Mesenchymal stem cell (in vitro differentiated cells and primary cell): ENCODE measurements at regions not wholly inside any gene's neighbourhood (a gene's known extent, or its start where the extent isn't known, plus 50 kb on each side); places are given as distances from the start of the nearest gene placed in this dataset.
"Not testable (repeated sequence)": the region's sequence is repeated elsewhere in the genome, so short reads cannot be mapped to it uniquely, and the experiment has no call there.

Experiments
- DNase-seq: peaks from one replicate; pipeline ENCODE4 v3.0.0-alpha.2; 2013
- H2AFZ ChIP-seq: one replicate; pipeline ENCODE4 v1.6.1; 2013; ENCODE audit warnings: low read depth, mild to moderate bottlenecking, control low read depth, inconsistent platforms, low read length, moderate library complexity
- H2AK5ac ChIP-seq: 2 replicates; pipeline ENCODE4 v1.6.1; 2013; ENCODE audit warnings: low read length, moderate library complexity, mild to moderate bottlenecking, inconsistent platforms; ENCODE audit not compliant: severe bottlenecking
- H2BK120ac ChIP-seq: one replicate; pipeline ENCODE4 v1.6.1; 2013; ENCODE audit warnings: low read depth, mild to moderate bottlenecking, inconsistent platforms, low read length, moderate library complexity
- H2BK12ac ChIP-seq, 2 experiments: one replicate each; pipeline ENCODE4 v1.6.1; 2013; ENCODE audit warnings: inconsistent platforms in 2 of 2, low read length in 2 of 2, mild to moderate bottlenecking in 2 of 2, moderate library complexity in 2 of 2, control low read depth in 1 of 2
- H2BK15ac ChIP-seq: one replicate; pipeline ENCODE4 v1.6.1; 2013; ENCODE audit warnings: mild to moderate bottlenecking, low read depth, inconsistent platforms; ENCODE audit not compliant: poor library complexity, severe bottlenecking
- H2BK5ac ChIP-seq: 2 replicates; pipeline ENCODE4 v1.6.1; 2013; ENCODE audit warnings: low read depth, mild to moderate bottlenecking, low read length, control low read depth, inconsistent platforms; ENCODE audit not compliant: poor library complexity, severe bottlenecking
- H3K14ac ChIP-seq, 2 experiments: one replicate each; pipeline ENCODE4 v1.6.1; 2013; ENCODE audit warnings: inconsistent platforms in 2 of 2, low read length in 2 of 2, control low read depth in 1 of 2, mild to moderate bottlenecking in 1 of 2, moderate library complexity in 1 of 2
- H3K18ac ChIP-seq, 2 experiments: one replicate each; pipeline ENCODE4 v1.6.1; 2013; ENCODE audit warnings: inconsistent platforms in 2 of 2, low read length in 2 of 2, control low read depth in 1 of 2, low read depth in 1 of 2, mild to moderate bottlenecking in 1 of 2
- H3K23ac ChIP-seq, 2 experiments: one replicate each; pipeline ENCODE4 v1.6.1; 2013; ENCODE audit warnings: inconsistent platforms in 2 of 2, low read length in 2 of 2, mild to moderate bottlenecking in 2 of 2, moderate library complexity in 2 of 2, control low read depth in 1 of 2
- H3K27ac ChIP-seq: 2 replicates; pipeline ENCODE4 v1.5.1; 2013; ENCODE audit warnings: mild to moderate bottlenecking, moderate library complexity, low read length, control low read depth, inconsistent platforms; ENCODE audit not compliant: poor library complexity, severe bottlenecking
- H3K27me3 ChIP-seq, 2 experiments: 2 replicates each; pipeline versions ENCODE4 v1.6.1 to v1.7.0; 2013; ENCODE audit warnings: low read length in 2 of 2, mild to moderate bottlenecking in 2 of 2, moderate library complexity in 2 of 2, control low read depth in 1 of 2, inconsistent platforms in 1 of 2; ENCODE audit not compliant: control insufficient read depth in 1 of 2, insufficient read depth in 1 of 2
- H3K36me3 ChIP-seq, 2 experiments: 2 replicates each; pipeline versions ENCODE4 v1.6.1 to v1.7.0; 2013; ENCODE audit warnings: low read length in 2 of 2, control low read depth in 1 of 2, inconsistent platforms in 1 of 2, low read depth in 1 of 2, mild to moderate bottlenecking in 1 of 2; ENCODE audit not compliant: insufficient read depth in 2 of 2, control insufficient read depth in 1 of 2
- H3K4ac ChIP-seq, 2 experiments: one replicate each; pipeline ENCODE4 v1.6.1; 2013; ENCODE audit warnings: inconsistent platforms in 2 of 2, low read length in 2 of 2, mild to moderate bottlenecking in 2 of 2, moderate library complexity in 2 of 2, control low read depth in 1 of 2, low read depth in 1 of 2
- H3K4me1 ChIP-seq: 2 replicates; pipeline ENCODE4 v1.6.1; 2013; ENCODE audit warnings: low read depth, low read length, control low read depth; ENCODE audit not compliant: control insufficient read depth, insufficient read depth
- H3K4me2 ChIP-seq: 2 replicates; pipeline ENCODE4 v1.6.1; 2013; ENCODE audit warnings: low read length, mild to moderate bottlenecking, inconsistent platforms; ENCODE audit not compliant: poor library complexity, severe bottlenecking
- H3K4me3 ChIP-seq, 2 experiments: 2 replicates each; pipeline versions ENCODE4 v1.5.1 to v1.7.0; 2013; ENCODE audit warnings: low read length in 2 of 2, mild to moderate bottlenecking in 2 of 2, control low read depth in 1 of 2, low read depth in 1 of 2; ENCODE audit not compliant: insufficient read depth in 1 of 2
- H3K79me1 ChIP-seq: replicated peaks from 2 replicates; pipeline ENCODE4 v1.6.1; 2013; ENCODE audit warnings: mild to moderate bottlenecking, control low read depth, low read length, inconsistent platforms; ENCODE audit not compliant: poor library complexity, severe bottlenecking
- H3K9ac ChIP-seq: 2 replicates; pipeline ENCODE4 v1.7.0; 2013; ENCODE audit warnings: mild to moderate bottlenecking, low read length, moderate library complexity
- H3K9me3 ChIP-seq: 2 replicates; pipeline ENCODE4 v1.7.0; 2013; ENCODE audit warnings: mild to moderate bottlenecking, low read length; ENCODE audit not compliant: control insufficient read depth
- H4K8ac ChIP-seq: one replicate; pipeline ENCODE4 v1.6.1; 2013; ENCODE audit warnings: inconsistent platforms, mild to moderate bottlenecking, low read length, moderate library complexity
- H4K91ac ChIP-seq: one replicate; pipeline ENCODE4 v1.6.1; 2013; ENCODE audit warnings: mild to moderate bottlenecking, low read length, inconsistent platforms
- WGBS: methylation state at CpG from one replicate; pipeline ENCODE4 v1.1.7; 2013; ENCODE audit warnings: mixed read lengths; 5-methylcytosine and 5-hydroxymethylcytosine counted together

DNA sequence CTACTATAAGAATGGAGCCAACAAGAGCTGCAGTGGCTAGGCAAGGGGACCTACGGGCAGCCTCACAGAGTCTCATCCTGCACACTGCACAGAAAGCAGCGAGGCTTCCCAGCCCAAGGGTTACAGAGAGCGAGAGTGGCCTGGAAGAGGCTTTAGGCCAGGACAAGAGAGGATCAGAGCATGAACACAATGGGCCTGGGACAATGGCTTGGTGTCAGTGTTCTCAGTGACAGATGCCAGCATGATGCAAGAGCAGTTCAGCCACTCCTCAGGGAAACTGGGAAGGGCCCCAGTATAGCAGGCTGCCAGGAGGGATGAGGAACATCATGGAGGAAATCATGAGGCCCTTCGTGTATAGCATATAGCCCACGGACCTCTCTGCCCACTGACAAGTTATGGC, 108.0 kb downstream of the NUS1 start:
- Histone ChIP-seq H3K4ac (no peak overlapping the region), H2BK120ac (no peak overlapping the region), H3K4me1 (no peaks in the 10 kb centered on the region), H3K27me3 (no peaks in the 10 kb centered on the region), H3K36me3 (no peaks in the 10 kb centered on the region), H2AK5ac (no peak overlapping the region), H4K8ac (no peak overlapping the region), H2BK5ac (no peak overlapping the region), H3K9me3 (peaks cover 3% of the 10 kb centered on the region), H3K18ac (no peak overlapping the region), H2AFZ (no peak overlapping the region), H3K4me2 (no peak overlapping the region), H3K79me1 (no peaks in the 10 kb centered on the region), H2BK12ac (no peak overlapping the region), H2BK15ac (no peak overlapping the region), H3K4me3 (no peak overlapping the region), H3K23ac (no peak overlapping the region), H3K27ac (no peak overlapping the region), H3K14ac (no peak overlapping the region), H3K9ac (no peak overlapping the region), H4K91ac (no peak overlapping the region)
- DNase-seq, result no peak
- 55% methylated on average over 5 of the region's 5 CpGs for WGBS

- no peak overlapping the region for H3K4me2 ChIP-seq
- no peak overlapping the region for H4K91ac ChIP-seq
- no peak overlapping the region for H4K8ac ChIP-seq
- no peaks in the 10 kb centered on the region for H3K79me1 ChIP-seq
- no peak overlapping the region for H2BK120ac ChIP-seq
- no peak overlapping the region for H2BK5ac ChIP-seq
- H3K14ac ChIP-seq, result no peak overlapping the region
- H3K27me3 ChIP-seq, result no peaks in the 10 kb centered on the region
- H3K4me1 ChIP-seq, result no peaks in the 10 kb centered on the region
- H2AK5ac ChIP-seq, result no peak overlapping the region
- no peak overlapping the region for H2AFZ ChIP-seq
- H3K9ac ChIP-seq, result no peak overlapping the region
- H3K9me3 ChIP-seq, result peaks cover 7% of the 10 kb centered on the region
- DNase-seq, result no peak
- H3K27ac ChIP-seq, result no peak overlapping the region
- no peak overlapping the region for H3K18ac ChIP-seq
- no peak overlapping the region for H2BK12ac ChIP-seq
- WGBS, result 83% methylated on average over 1 of the region's 3 CpGs
- H3K4ac ChIP-seq, result no peak overlapping the region
- H2BK15ac ChIP-seq, result no peak overlapping the region
- no peak overlapping the region for H3K23ac ChIP-seq
- no peaks in the 10 kb centered on the region for H3K36me3 ChIP-seq
- no peak overlapping the region for H3K4me3 ChIP-seq
These were observed 115.7 kb downstream of the NUS1 start for GRCh38 chr6:117791012-117791411.

DNA sequence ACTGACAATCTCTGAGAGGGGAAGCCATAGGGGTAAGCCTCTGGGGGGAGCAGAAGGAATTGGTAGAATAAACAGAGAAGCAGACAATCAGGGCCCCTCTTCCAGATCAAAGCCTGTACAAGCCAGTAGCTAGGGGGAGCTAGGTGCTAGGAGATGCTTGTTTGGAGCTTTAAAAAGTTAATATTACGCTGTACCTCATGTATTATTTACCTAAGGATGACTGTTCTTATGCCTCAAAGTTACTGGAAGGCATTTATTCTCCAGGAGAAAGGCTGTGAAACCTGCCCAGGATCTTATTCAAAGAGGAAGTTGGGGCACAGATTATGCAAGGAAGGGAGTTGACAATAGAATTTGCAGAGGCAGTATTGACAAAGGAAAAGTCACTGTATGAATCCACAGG, 111.8 kb upstream of the SLC35F1 start:
- H3K36me3 ChIP-seq, result no peaks in the 10 kb centered on the region
- H2BK5ac ChIP-seq, result no peak overlapping the region
- no peak overlapping the region for H2BK12ac ChIP-seq
- no peak overlapping the region for H4K91ac ChIP-seq
- H3K4me3 ChIP-seq, result no peak overlapping the region
- no peak overlapping the region for H2AK5ac ChIP-seq
- peaks cover 5% of the 10 kb centered on the region for H3K9me3 ChIP-seq
- no peaks in the 10 kb centered on the region for H3K4me1 ChIP-seq
- no peaks in the 10 kb centered on the region for H3K27me3 ChIP-seq
- no peak overlapping the region for H2BK120ac ChIP-seq
- H3K9ac ChIP-seq, result no peak overlapping the region
- no peak overlapping the region for H4K8ac ChIP-seq
- no peak overlapping the region for H2BK15ac ChIP-seq
- H3K14ac ChIP-seq, result no peak overlapping the region
- no peak overlapping the region for H3K23ac ChIP-seq
- H3K4me2 ChIP-seq, result no peak overlapping the region
- no peak overlapping the region for H3K18ac ChIP-seq
- no peaks in the 10 kb centered on the region for H3K79me1 ChIP-seq
- H2AFZ ChIP-seq, result no peak overlapping the region
- DNase-seq, result no peak
- no CpG with 5 or more reads among the region's 1 CpG for WGBS
- H3K4ac ChIP-seq, result no peak overlapping the region
- no peak overlapping the region for H3K27ac ChIP-seq

DNA sequence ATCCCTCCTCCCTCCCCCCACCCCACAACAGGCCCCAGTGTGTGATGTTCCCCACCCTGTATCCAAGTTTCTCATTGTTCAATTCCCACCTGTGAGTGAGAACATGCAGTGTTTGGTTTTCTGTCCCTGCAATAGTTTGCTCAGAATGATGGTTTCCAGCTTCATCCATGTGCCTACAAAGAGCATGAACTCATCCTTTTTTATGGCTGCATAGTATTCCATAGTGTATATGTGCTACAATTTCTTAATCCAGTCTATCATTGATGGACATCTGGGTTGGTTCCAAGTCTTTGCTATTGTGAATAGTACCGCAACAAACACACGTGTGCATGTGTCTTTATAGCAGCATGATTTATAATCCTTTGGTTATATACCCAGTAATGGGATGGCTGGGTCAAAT, 108.2 kb upstream of the SLC35F1 start:
- H3K9ac ChIP-seq, H4K91ac ChIP-seq, H2BK5ac ChIP-seq, H3K23ac ChIP-seq, H3K9me3 ChIP-seq, H3K14ac ChIP-seq, H3K27me3 ChIP-seq, H2BK120ac ChIP-seq, H4K8ac ChIP-seq, H2AFZ ChIP-seq, H3K27ac ChIP-seq, DNase-seq, H3K4me2 ChIP-seq, H3K79me1 ChIP-seq, H3K4me1 ChIP-seq, H3K36me3 ChIP-seq, H3K18ac ChIP-seq, H3K4me3 ChIP-seq, H3K4ac ChIP-seq, H2BK12ac ChIP-seq, H2AK5ac ChIP-seq, H2BK15ac ChIP-seq: not testable (repeated sequence)
- WGBS, result no CpG with 5 or more reads among the region's 2 CpGs
